HFF-Myc (cell line): ENCODE measurements at regions not wholly inside any gene's neighbourhood (a gene's known extent, or its start where the extent isn't known, plus 50 kb on each side); places are given as distances from the start of the nearest gene placed in this dataset.

Experiments
- DNase-seq: peaks from one replicate; pipeline ENCODE4 v3.0.0-alpha.2; 2011; ENCODE audit warnings: low read depth; ENCODE audit errors: extremely low read depth
- H3K4me3 ChIP-seq: replicated peaks from 2 replicates; pipeline ENCODE4 v1.5.1; 2011; ENCODE audit warnings: low read depth, mild to moderate bottlenecking, control low read depth, low read length
- CTCF ChIP-seq: IDR thresholded peaks from 2 replicates; pipeline ENCODE4 v1.5.1; 2012; ENCODE audit warnings: mild to moderate bottlenecking, low read depth, low read length, control low read depth; ENCODE audit errors: missing control alignments

GRCh38 chr1:201622353-201622752 is 83.4 kb downstream of the NAV1 start:
- no peak for TF ChIP-seq CTCF

GRCh38 chr1:201622824-201623223 is 83.9 kb downstream of the NAV1 start:
- DNase-seq, result no peak
- TF ChIP-seq CTCF, result no peak
- no peak overlapping the region for H3K4me3 ChIP-seq

More at GRCh38 chr1:201622353-201622752, 83.4 kb downstream of the NAV1 start:
- DNase-seq, result no peak
- H3K4me3 ChIP-seq, result no peak overlapping the region

GRCh38 chr1:201624741-201625225 is 85.9 kb downstream of the NAV1 start:
- no peak for TF ChIP-seq CTCF
- H3K4me3 ChIP-seq, result no peak overlapping the region
- DNase-seq, result no peak

- peak; percentile 86 for DNase-seq
- peak; percentile 17 for TF ChIP-seq CTCF
Observed at GRCh38 chr1:201625226-201625761, 86.4 kb downstream of the NAV1 start.

GRCh38 chr1:201625851-201626251 is 86.9 kb downstream of the NAV1 start:
- no peak overlapping the region for H3K4me3 ChIP-seq
- no peak for DNase-seq
- TF ChIP-seq CTCF, result no peak

More at GRCh38 chr1:201625226-201625761, 86.4 kb downstream of the NAV1 start:
- no peak overlapping the region for H3K4me3 ChIP-seq

GRCh38 chr1:201626629-201627275 is 87.8 kb downstream of the NAV1 start:
- TF ChIP-seq CTCF, result no peak
- H3K4me3 ChIP-seq, result no peak overlapping the region
- no peak for DNase-seq
